ENCODE measurements at regions not wholly inside any gene's neighbourhood (a gene's known extent, or its start where the extent isn't known, plus 50 kb on each side); places are given as distances from the start of the nearest gene placed in this dataset.
"Not testable (repeated sequence)": the region's sequence is repeated elsewhere in the genome, so short reads cannot be mapped to it uniquely, and the experiment has no call there.

GRCh38 chr1:221963742-221964141 is 221.9 kb upstream of the DUSP10 start:
- Histone ChIP-seq H3K27me3 (no peaks in the 10 kb centered on the region), H3K27ac (no peak overlapping the region), H3K4me1 (peaks cover 0 to 18% (median 9%) of the 10 kb centered on the region in 3 donors), H3K36me3 (no peaks in the 10 kb centered on the region), H3K4me3 (no peak overlapping the region), H3K9me3 (no peaks in the 10 kb centered on the region)
- DNase-seq, result no peak
- 75 to 97% methylated on average over 1 of the region's 1 CpG for WGBS, 2 donors
- ATAC-seq, result no peak
- intact Hi-C loops (cut with DNase I), result no loop called here
- FAIRE-seq, result no peak
- TF ChIP-seq CTCF (IDR thresholded peaks at IDR 0.05), result no peak

GRCh38 chr1:221962385-221962784 is 220.5 kb upstream of the DUSP10 start:
- 92 to 98% methylated on average over 4 of the region's 4 CpGs for WGBS, 2 donors
- DNase-seq, result no peak
- H3K27ac ChIP-seq, result no peak overlapping the region
- H3K4me1 ChIP-seq, result peaks cover 0 to 18% (median 9%) of the 10 kb centered on the region in 3 donors
- no peak overlapping the region for H3K4me3 ChIP-seq
- no peaks in the 10 kb centered on the region for H3K27me3 ChIP-seq
- H3K9me3 ChIP-seq, result no peaks in the 10 kb centered on the region
- no peak for ATAC-seq
- TF ChIP-seq CTCF (IDR thresholded peaks at IDR 0.05), result no peak
- H3K36me3 ChIP-seq, result no peaks in the 10 kb centered on the region
- intact Hi-C loops (cut with DNase I), result no loop called here
- no peak for FAIRE-seq

GRCh38 chr1:221961532-221962292 is 219.8 kb upstream of the DUSP10 start:
- Histone ChIP-seq H3K9me3 (no peaks in the 10 kb centered on the region), H3K27me3 (no peaks in the 10 kb centered on the region), H3K27ac (no peak overlapping the region), H3K4me1 (peaks cover 0 to 18% (median 9%) of the 10 kb centered on the region in 3 donors), H3K36me3 (no peaks in the 10 kb centered on the region), H3K4me3 (no peak overlapping the region)
- DNase-seq (peak in 3 of 6 donors; percentile 8 to 23 (median 19)), ATAC-seq (peak; percentile 66 to 86 (median 84)), FAIRE-seq (no peak)
- no peak for TF ChIP-seq CTCF (IDR thresholded peaks at IDR 0.05)
- WGBS, 2 donors, result 56 to 63% methylated on average over 5 of the region's 5 CpGs
- intact Hi-C loops (cut with DNase I), result no loop called here

GRCh38 chr1:221958161-221958562 is 216.3 kb upstream of the DUSP10 start:
- DNase-seq; intact Hi-C loops (cut with DNase I); FAIRE-seq; ATAC-seq; H3K4me3 ChIP-seq; H3K36me3 ChIP-seq; H3K9me3 ChIP-seq; H3K27me3 ChIP-seq; H3K27ac ChIP-seq: not testable (repeated sequence)
- H3K4me1 ChIP-seq, result peaks cover 0 to 10% (median 9%) of the 10 kb centered on the region in 3 donors
- WGBS, 2 donors, result 81 to 88% methylated on average over 2 of the region's 2 CpGs

GRCh38 chr1:221957350-221957749 is 215.5 kb upstream of the DUSP10 start:
- H3K27me3 ChIP-seq; DNase-seq; FAIRE-seq; intact Hi-C loops (cut with DNase I); H3K36me3 ChIP-seq; H3K27ac ChIP-seq; ATAC-seq; H3K9me3 ChIP-seq; H3K4me3 ChIP-seq: not testable (repeated sequence)
- 96 to 100% methylated on average over 3 of the region's 3 CpGs for WGBS, 2 donors
- H3K4me1 ChIP-seq, result peaks cover 0 to 10% (median 9%) of the 10 kb centered on the region in 3 donors

- FAIRE-seq, result no peak
- no peaks in the 10 kb centered on the region for H3K9me3 ChIP-seq
- ATAC-seq, result no peak
- no peak for TF ChIP-seq CTCF (IDR thresholded peaks at IDR 0.05)
- H3K4me1 ChIP-seq, result no peaks in the 10 kb centered on the region
- 86 to 87% methylated on average over 3 of the region's 3 CpGs for WGBS, 2 donors
- intact Hi-C loops (cut with DNase I), result no loop called here
- H3K27ac ChIP-seq, result no peak overlapping the region
- no peaks in the 10 kb centered on the region for H3K27me3 ChIP-seq
- H3K36me3 ChIP-seq, result no peaks in the 10 kb centered on the region
- no peak overlapping the region for H3K4me3 ChIP-seq
- no peak for DNase-seq
Measured at GRCh38 chr1:221949996-221950395, 208.1 kb upstream of the DUSP10 start.
